Mesodermal cell (in vitro differentiated cells): ENCODE measurements at regions not wholly inside any gene's neighbourhood (a gene's known extent, or its start where the extent isn't known, plus 50 kb on each side); places are given as distances from the start of the nearest gene placed in this dataset.

Source experiments
- H3K27ac ChIP-seq: 2 replicates; pipeline ENCODE4 v1.7.0; 2013; ENCODE audit warnings: mild to moderate bottlenecking, low read depth, low read length, moderate library complexity; ENCODE audit not compliant: severe bottlenecking
- H3K36me3 ChIP-seq: 2 replicates; pipeline ENCODE4 v1.7.1; 2013; ENCODE audit warnings: mild to moderate bottlenecking, low read length, moderate library complexity; ENCODE audit not compliant: control insufficient read depth, insufficient read depth
- H3K4me1 ChIP-seq: one replicate; pipeline ENCODE4 v1.7.1; 2013; ENCODE audit warnings: mild to moderate bottlenecking, low read length; ENCODE audit not compliant: insufficient read depth, control insufficient read depth, poor library complexity, severe bottlenecking
- H3K4me3 ChIP-seq: 2 replicates; pipeline ENCODE4 v1.7.0; 2013; ENCODE audit warnings: low read length, control low read depth, mild to moderate bottlenecking; ENCODE audit not compliant: insufficient read depth, poor library complexity, severe bottlenecking; ENCODE audit errors: extremely low read depth
- H3K9me3 ChIP-seq: 2 replicates; pipeline ENCODE4 v1.7.1; 2013; ENCODE audit warnings: mild to moderate bottlenecking, low read length, moderate library complexity; ENCODE audit not compliant: control insufficient read depth
- WGBS, 2 experiments: methylation state at CpG; one replicate each; pipeline ENCODE4 v1.1.5; 2013; ENCODE audit warnings: missing lambda C conversion rate in 2 of 2; ENCODE audit not compliant: insufficient coverage in 2 of 2; 5-methylcytosine and 5-hydroxymethylcytosine counted together

DNA sequence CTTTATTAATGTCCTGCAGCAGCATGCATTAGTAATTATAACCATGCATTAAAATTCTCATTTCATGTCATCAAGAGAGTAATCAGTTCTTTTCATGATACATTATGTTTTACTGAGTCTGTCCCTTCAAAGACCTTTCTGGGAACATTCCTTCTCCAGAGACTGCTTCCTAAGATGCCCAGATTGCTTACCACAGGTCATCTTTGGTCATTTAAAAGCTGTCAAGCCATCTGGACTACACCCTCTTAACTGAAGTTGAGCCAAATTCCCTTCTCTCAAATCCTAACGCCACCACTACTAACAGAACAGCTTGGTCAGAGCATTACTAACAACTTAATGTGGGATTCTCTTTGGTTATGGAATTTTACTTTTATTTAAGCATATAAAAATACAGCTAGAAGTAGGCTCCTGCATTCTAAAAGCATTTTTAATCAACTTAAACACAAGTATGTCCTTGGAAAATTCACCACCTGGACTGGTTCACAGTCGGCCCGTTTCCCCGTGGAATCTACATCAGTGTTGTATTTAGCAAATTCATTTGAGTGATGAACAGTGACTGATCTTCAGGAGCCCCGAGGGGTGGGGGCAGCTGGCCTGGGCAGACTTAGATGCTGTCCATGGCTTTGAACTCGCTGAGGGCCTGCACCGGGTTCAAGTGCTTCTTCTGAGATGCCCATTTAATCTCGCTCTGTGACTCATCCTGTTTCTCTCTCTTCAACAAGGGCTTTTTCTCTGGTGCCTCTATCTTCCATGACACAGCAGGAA, 92.8 kb upstream of the CCDC112 start:
- H3K4me1 ChIP-seq: no peaks in the 10 kb centered on the region
- no peak overlapping the region for H3K4me3 ChIP-seq
- H3K36me3 ChIP-seq: no peaks in the 10 kb centered on the region
- WGBS, 2 experiments: 82 to 84% methylated on average over 7 of the region's 8 CpGs
- H3K27ac ChIP-seq: no peak overlapping the region
- no peaks in the 10 kb centered on the region for H3K9me3 ChIP-seq

DNA sequence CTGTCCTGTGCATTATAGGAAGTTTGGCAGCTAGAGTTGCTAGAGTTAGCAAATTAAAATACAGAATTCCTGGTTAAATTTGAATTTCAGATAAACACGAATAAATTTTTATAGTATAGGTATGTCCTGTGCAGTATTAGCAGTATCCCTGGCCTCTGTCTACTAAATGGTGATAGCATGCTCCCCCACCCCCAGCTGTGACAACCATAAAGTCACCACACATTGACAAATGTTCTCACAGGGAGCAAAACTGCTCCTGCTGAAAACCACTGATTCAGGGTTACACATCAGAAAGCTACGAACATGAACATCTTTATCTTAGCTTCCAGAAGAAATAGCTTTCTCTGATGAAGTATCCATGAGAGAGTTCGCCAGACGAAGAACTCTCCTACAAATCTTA, 91.8 kb upstream of the CCDC112 start:
- H3K9me3 ChIP-seq: no peaks in the 10 kb centered on the region
- H3K36me3 ChIP-seq: no peaks in the 10 kb centered on the region
- H3K4me1 ChIP-seq: no peaks in the 10 kb centered on the region
- WGBS, 2 experiments: 89% methylated on average over 3 of the region's 4 CpGs; no CpG with 5 or more reads in 1 of the 2 experiments
- no peak overlapping the region for H3K27ac ChIP-seq
- no peak overlapping the region for H3K4me3 ChIP-seq

DNA sequence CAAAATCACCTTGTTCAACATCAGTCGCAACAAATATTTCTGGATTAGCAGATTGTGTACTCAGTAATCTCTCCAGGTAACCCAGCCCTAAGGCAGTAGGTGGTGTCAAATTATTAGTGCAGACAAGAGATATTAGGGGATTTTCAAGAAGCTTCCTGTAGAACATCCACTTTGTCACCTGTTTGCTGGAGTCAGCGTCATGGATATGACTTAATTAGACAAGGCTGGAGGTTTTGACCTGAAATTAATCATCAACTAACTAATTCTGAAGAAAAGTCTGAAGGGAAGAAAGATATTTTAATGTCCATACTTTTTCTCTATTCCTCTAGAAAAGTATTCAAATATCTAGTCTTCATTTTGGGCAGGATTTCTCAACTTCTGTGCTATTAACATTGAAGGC, 91.4 kb upstream of the CCDC112 start:
- 80 to 100% methylated on average over 1 of the region's 2 CpGs for WGBS, 2 experiments
- H3K4me3 ChIP-seq: no peak overlapping the region
- no peaks in the 10 kb centered on the region for H3K4me1 ChIP-seq
- no peaks in the 10 kb centered on the region for H3K9me3 ChIP-seq
- H3K27ac ChIP-seq: no peak overlapping the region
- no peaks in the 10 kb centered on the region for H3K36me3 ChIP-seq

DNA sequence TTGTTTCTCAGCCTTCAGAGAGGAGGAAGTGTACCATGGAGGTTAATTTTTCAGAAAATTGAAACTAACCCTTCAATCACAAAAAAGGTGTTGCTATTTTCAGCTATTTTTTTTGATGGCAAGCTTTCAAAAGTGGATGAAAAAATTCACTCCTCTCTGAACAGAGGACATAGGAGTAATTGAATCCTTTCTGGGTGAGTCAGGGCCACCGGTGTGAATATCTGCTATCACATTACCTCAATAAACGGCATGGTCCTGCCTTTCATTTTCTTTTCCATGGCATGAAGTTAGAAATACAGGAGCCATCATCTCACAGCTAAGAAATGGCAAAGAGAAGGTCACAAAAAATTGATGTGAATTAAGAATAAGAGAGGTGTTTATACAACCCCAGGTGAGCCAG, 90.2 kb upstream of the CCDC112 start:
- no peaks in the 10 kb centered on the region for H3K4me1 ChIP-seq
- no CpG with 5 or more reads among the region's 2 CpGs for WGBS, 2 experiments
- H3K36me3 ChIP-seq: no peaks in the 10 kb centered on the region
- no peak overlapping the region for H3K27ac ChIP-seq
- no peak overlapping the region for H3K4me3 ChIP-seq
- no peaks in the 10 kb centered on the region for H3K9me3 ChIP-seq

DNA sequence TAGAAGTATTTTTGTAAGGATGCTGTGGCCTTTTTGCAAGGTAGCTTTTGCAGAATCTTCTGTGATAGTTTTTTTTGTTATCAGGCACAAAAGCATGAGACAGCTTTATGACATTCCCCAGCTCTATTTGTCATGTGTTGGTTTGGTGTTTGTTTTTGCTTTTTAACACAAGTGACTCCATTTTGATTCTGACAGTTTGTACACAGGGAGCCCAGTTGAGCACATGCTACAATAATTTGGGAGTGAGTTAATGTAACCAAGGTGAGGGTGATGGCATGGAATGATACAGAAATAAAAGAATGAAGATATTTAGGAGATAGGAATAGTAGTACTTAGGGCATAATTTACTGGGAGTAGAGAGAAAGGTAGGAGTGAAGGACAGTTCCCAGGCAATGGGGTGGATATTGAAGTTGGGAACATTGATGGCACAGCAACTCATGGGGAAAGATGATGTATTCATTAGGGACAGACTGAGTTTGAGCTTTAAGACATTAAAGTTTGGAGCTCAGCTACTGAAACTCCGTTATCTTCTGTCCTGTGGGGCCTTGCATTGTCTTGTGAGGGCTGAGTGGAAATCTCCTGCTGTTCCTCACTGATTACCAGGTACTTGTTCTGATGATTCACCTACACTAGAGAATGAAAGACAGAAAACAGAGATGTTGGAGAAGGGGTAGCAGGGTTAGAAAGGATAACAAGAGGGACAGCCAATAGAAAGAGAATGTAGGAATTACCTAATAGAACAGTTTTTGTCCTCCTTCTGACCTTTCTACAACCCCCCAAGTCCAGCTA, 88.3 kb upstream of the CCDC112 start:
- H3K27ac ChIP-seq: no peak overlapping the region
- WGBS, 2 experiments: 38 to 71% methylated on average over 1 of the region's 1 CpG

DNA sequence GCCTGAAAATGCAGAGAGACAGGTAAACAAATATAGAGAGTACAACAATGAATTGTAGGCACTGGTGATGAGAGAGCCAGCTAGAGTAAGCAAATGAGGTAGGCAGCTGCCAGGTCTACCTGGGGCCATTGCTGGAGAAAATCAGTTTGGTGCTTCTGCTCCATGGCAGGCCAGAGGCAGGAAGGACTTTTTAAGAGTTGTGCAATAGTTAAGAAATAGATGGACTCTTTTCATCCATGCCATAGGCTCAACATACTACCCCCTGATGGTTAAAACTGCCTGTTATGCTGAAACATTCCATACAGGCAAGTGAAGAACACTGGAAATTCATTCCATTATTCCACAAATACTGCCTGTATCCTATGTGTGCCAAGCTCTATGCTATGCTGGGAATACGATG, 86.5 kb upstream of the CCDC112 start:
- Histone ChIP-seq H3K4me3 (no peak overlapping the region), H3K36me3 (no peaks in the 10 kb centered on the region), H3K9me3 (no peaks in the 10 kb centered on the region), H3K27ac (no peak overlapping the region), H3K4me1 (no peaks in the 10 kb centered on the region)
- 83% methylated on average over 1 of the region's 1 CpG; no CpG with 5 or more reads in 1 of the 2 experiments for WGBS, 2 experiments

More for the DNA sequence above, 88.3 kb upstream of the CCDC112 start:
- Histone ChIP-seq H3K9me3 (no peaks in the 10 kb centered on the region), H3K4me1 (no peaks in the 10 kb centered on the region), H3K36me3 (no peaks in the 10 kb centered on the region), H3K4me3 (no peak overlapping the region)

DNA sequence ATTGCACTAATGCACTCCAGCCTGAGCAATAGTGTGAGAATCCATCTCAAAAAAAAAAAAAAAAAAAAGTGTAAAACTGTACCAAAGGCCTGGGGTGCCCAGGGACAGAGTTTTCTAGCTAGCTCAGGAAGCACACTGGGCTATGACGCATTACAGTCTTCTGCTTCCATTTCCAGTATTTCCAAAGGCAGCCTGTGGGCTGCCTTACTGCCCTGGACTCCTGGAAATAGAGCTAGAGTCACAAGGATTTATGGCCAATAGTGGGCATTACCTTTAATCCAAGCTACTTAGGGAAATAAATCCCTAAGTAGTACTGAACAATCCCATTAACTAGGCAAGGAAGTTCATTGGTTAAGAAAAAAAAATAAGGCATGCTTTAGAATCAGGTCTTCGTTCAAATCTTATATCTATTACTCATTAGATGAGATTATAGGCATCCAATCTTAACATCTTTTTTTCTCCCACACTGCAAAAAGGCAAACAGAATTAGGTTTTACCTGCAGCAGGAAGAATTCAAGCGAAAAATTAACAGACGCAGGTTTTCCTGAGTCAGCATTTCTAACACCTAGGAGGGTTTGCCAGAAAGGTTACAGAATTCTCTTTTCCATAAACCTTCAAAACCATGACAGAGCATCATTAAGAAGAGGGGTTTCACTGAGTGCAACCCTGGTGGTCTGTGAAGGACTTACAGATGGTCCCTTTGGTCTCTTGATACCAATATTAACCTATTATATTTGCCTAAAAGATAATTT, 85.6 kb upstream of the CCDC112 start:
- H3K4me1 ChIP-seq: no peaks in the 10 kb centered on the region
- H3K27ac ChIP-seq: no peak overlapping the region
- no peaks in the 10 kb centered on the region for H3K9me3 ChIP-seq
- 90 to 96% methylated on average over 2 to 3 of the region's 4 CpGs for WGBS, 2 experiments
- no peaks in the 10 kb centered on the region for H3K36me3 ChIP-seq
- no peak overlapping the region for H3K4me3 ChIP-seq

DNA sequence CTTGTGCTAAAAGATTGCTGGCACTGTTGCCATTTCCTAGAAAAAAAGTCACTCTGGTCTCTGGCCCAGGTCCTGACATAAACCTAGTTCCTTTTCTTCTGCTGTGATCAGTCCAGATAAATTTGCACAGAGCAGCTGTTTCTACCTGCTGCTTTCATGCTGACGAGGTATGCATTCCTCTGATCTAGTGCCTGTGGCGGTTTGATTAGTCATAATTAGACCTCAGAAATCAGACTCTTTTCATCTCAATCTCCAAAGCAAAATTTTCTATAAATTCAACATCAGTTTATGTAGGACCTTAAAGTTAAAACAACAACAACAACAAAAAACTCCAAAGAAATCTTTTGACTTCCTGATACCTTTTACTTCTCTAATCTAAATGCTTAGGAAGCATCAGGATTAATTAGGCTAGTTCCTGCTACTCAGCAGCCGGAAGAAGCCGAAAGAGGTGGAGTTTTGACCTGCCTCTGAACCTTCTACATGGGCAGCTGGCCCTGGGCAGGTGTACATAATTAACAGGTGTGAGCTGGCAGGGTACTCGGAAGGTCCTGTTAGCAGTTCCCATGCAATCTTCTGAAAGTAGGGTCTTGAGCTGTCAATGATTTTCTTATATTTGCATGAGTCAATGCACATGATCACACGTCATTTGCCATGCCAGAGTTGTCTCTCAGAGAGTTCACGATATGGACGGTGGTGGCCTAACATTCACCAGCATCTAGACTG, 83.3 kb upstream of the CCDC112 start:
- Histone ChIP-seq H3K9me3 (no peaks in the 10 kb centered on the region), H3K36me3 (no peaks in the 10 kb centered on the region), H3K27ac (no peak overlapping the region), H3K4me3 (no peak overlapping the region), H3K4me1 (no peaks in the 10 kb centered on the region)
- 95 to 96% methylated on average over 7 to 8 of the region's 8 CpGs for WGBS, 2 experiments

DNA sequence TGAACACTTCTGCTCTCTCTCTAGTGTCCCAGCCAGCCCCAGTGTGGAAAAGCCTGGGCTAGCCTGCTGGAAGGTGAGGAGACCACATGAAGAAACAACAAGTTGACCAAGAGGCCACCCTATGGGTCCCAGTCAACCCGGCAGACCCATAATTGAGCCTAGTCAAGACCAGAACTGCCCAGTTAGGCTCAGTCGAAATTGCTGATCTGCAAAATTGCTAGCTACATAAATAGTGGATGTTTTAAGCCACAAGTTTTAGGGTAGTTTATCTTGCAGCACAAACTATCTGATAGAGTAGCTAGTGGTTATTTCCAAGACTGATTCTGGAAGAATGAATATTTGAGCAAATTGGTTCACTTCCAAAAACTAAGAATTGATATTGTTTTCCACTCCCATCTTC, 82.3 kb upstream of the CCDC112 start:
- WGBS, 2 experiments: 82 to 92% methylated on average over 2 of the region's 2 CpGs
- no peak overlapping the region for H3K27ac ChIP-seq
- H3K4me1 ChIP-seq: no peaks in the 10 kb centered on the region
- no peak overlapping the region for H3K4me3 ChIP-seq
- no peaks in the 10 kb centered on the region for H3K36me3 ChIP-seq
- H3K9me3 ChIP-seq: no peaks in the 10 kb centered on the region

DNA sequence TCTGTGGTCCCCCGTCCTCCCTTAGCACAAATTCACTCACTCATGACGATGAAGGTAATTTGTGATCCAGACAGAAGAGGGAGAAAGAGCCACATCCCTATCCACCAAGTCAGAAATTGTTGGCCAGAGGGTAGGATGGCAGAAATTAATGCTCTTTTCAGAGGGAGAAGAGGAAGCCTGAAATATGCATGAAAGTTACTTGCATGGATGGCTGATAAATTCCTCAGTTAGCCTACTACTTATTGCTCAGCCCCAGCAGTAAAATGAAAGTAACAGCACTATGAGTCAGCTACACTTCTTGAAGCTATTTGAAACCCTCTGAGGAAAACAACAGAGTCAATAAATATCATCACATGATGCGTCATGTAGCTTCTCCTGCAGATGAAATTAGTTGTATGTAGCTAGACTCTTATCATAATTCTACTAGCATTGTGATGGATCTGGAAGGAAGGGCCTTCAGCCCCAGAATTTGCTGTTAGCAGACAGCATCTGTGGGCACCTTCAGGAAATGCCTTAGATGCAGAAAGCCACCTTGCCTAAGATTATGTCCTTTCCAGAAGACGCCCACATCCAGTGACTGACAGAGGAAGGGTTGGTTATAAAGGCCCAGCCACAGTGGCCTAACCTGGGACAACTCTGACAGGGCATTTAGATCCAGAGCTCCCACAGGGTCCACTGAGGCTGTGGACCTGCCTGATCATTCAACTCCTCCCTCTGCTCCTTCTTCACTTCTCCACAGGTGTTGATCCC, 81.2 kb upstream of the CCDC112 start:
- 40 to 43% methylated on average over 1 of the region's 4 CpGs for WGBS, 2 experiments
- H3K36me3 ChIP-seq: no peaks in the 10 kb centered on the region
- no peaks in the 10 kb centered on the region for H3K4me1 ChIP-seq
- H3K4me3 ChIP-seq: no peak overlapping the region
- H3K27ac ChIP-seq: no peak overlapping the region
- H3K9me3 ChIP-seq: no peaks in the 10 kb centered on the region
